AG04449 (cell line): ENCODE measurements at regions not wholly inside any gene's neighbourhood (a gene's known extent, or its start where the extent isn't known, plus 50 kb on each side); places are given as distances from the start of the nearest gene placed in this dataset.
"Not testable (repeated sequence)": the region's sequence is repeated elsewhere in the genome, so short reads cannot be mapped to it uniquely, and the experiment has no call there.

ENCODE experiments used
- CTCF ChIA-PET: fragments of 350-600 bp; formaldehyde crosslinking; extraction: SDS; loops from one replicate; lab custom pipeline; 2021; ENCODE audit warnings: antibody characterized with exemption; lab: Yijun Ruan, JAX
- POLR2A ChIA-PET: fragments of 400-600, 350-600 bp; formaldehyde crosslinking; extraction: SDS; loops from one replicate; lab custom pipeline; 2020; ENCODE audit warnings: antibody characterized with exemption, inconsistent platforms; lab: Yijun Ruan, JAX
- DNase-seq: peaks from one replicate; pipeline ENCODE4 v3.0.0-alpha.2; 2010; ENCODE audit warnings: low read depth, low spot score
- H3K4me3 ChIP-seq: 2 replicates; pipeline ENCODE4 v1.5.1; 2011; ENCODE audit warnings: low read depth, mild to moderate bottlenecking, control low read depth, low read length
- CTCF ChIP-seq: IDR thresholded peaks from one replicate; pipeline ENCODE4 v1.5.1; 2011; ENCODE audit warnings: mild to moderate bottlenecking, moderate library complexity, low read length, control low read depth, inconsistent platforms; ENCODE audit not compliant: insufficient read depth; ENCODE audit errors: missing control alignments

GRCh38 chr12:84470361-84470760 lies 442.2 kb downstream of the SLC6A15 start:
- CTCF ChIA-PET = no interaction called here
- DNase-seq = no peak
- H3K4me3 ChIP-seq = no peak overlapping the region
- POLR2A ChIA-PET = no interaction called here
- no peak for TF ChIP-seq CTCF

GRCh38 chr12:84464616-84465015 lies 448.0 kb downstream of the SLC6A15 start:
- no peak overlapping the region for H3K4me3 ChIP-seq
- TF ChIP-seq CTCF = no peak
- CTCF ChIA-PET = no interaction called here
- DNase-seq = no peak
- POLR2A ChIA-PET = no interaction called here

- CTCF ChIA-PET = no interaction called here
- TF ChIP-seq CTCF = no peak
- DNase-seq = no peak
- H3K4me3 ChIP-seq = no peak overlapping the region
- POLR2A ChIA-PET = no interaction called here
These were observed 448.7 kb downstream of the SLC6A15 start for GRCh38 chr12:84463741-84464495.

DNA sequence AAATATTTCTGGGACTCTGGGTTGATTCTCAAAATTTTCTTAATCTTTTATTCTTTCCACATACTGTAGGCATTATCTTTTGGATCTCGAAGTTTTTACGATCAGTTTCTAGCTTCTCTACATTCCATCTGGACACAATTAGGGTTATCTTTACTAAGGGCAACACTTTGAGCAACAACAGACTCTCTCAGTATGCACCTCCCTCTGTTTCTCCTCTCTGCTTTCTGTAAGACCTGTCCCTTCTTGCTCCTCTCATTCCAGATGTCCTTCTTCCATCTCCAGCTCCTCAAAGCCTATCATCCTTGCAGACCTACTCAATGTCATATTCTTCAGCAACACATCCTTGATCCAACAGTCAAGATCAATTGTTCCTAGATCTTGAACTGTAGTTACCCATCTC lies 457.0 kb downstream of the SLC6A15 start:
- DNase-seq = no peak
- POLR2A ChIA-PET = no interaction called here
- no peak for TF ChIP-seq CTCF
- no peak overlapping the region for H3K4me3 ChIP-seq
- CTCF ChIA-PET = no interaction called here

- POLR2A ChIA-PET, H3K4me3 ChIP-seq, DNase-seq, CTCF ChIA-PET: not testable (repeated sequence)
These were observed 466.1 kb downstream of the SLC6A15 start for GRCh38 chr12:84446478-84446877.

GRCh38 chr12:84436134-84436533 lies 476.5 kb downstream of the SLC6A15 start:
- TF ChIP-seq CTCF = no peak
- no peak for DNase-seq
- H3K4me3 ChIP-seq = no peak overlapping the region
- ChIA-PET POLR2A (no interaction called here), CTCF (no interaction called here)

DNA sequence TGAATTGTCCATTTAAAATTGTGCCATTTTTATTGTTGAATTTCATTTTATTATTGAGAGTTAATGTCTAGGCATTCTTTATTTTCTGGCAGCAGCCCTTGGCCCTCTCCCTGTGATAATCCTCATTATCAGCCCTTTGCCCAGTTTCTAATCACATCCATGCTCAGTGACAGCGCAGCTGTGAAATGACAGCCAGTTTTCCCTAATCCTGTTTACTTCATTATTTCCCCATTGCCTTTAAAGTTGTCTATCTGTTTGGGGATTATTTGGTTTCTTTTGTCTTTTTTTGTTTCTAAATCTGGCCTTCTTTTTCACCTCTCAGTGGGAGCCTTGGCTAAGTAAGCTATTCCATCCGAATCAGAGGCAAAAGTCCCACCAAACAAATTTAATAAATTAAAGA lies 476.9 kb downstream of the SLC6A15 start:
- no peak for DNase-seq
- ChIA-PET CTCF (no interaction called here), POLR2A (no interaction called here)

More for the DNA sequence above, 476.9 kb downstream of the SLC6A15 start:
- no peak overlapping the region for H3K4me3 ChIP-seq
- no peak for TF ChIP-seq CTCF
